Lung (tissue), 11 donors: ENCODE measurements at regions not wholly inside any gene's neighbourhood (a gene's known extent, or its start where the extent isn't known, plus 50 kb on each side); places are given as distances from the start of the nearest gene placed in this dataset.
A peak's percentile ranks its signal among the peaks of the same experiment; 100 is the strongest.

ENCODE experiments used
- ATAC-seq: fragments of 200-7000 bp; cut with Tn5 transposase; one replicate; pipeline ENCODE4 v1.9.1; 2020; ENCODE audit warnings: moderate number of reproducible peaks; ENCODE audit not compliant: insufficient read depth, low FRiP score
- DNase-seq, 3 donors: peaks; one replicate each; pipeline ENCODE4 v3.0.0-alpha.2; 2013 to 2017
- H3K27ac ChIP-seq, 2 donors: one replicate each; pipeline ENCODE4 v1.5.1; 2013; ENCODE audit warnings: mild to moderate bottlenecking in 2 of 2, moderate library complexity in 2 of 2, control low read depth in 1 of 2, inconsistent platforms in 1 of 2, low read depth in 1 of 2, low read length in 1 of 2
- H3K27me3 ChIP-seq, 3 donors: one replicate each; pipeline ENCODE4 v1.5.1; 2013; ENCODE audit warnings: low read length in 2 of 3; ENCODE audit not compliant: control insufficient read depth in 3 of 3, insufficient read depth in 3 of 3
- H3K36me3 ChIP-seq, 4 donors: one replicate each; pipeline ENCODE4 v1.5.1; 2013; ENCODE audit warnings: low read length in 4 of 4, mild to moderate bottlenecking in 1 of 4, moderate library complexity in 1 of 4; ENCODE audit not compliant: control insufficient read depth in 4 of 4, insufficient read depth in 4 of 4
- H3K4me1 ChIP-seq, 5 donors: one replicate each; pipeline ENCODE4 v1.5.1; 2013; ENCODE audit warnings: low read length in 5 of 5, mild to moderate bottlenecking in 2 of 5, moderate library complexity in 1 of 5; ENCODE audit not compliant: control insufficient read depth in 5 of 5, insufficient read depth in 5 of 5
- H3K4me3 ChIP-seq: one replicate; pipeline ENCODE4 v1.5.1; 2013; ENCODE audit warnings: mild to moderate bottlenecking, control low read depth, moderate library complexity
- H3K9ac ChIP-seq, 2 donors: one replicate each; pipeline ENCODE4 v1.5.1; 2013; ENCODE audit warnings: low read length in 2 of 2, control low read depth in 1 of 2; ENCODE audit not compliant: insufficient read depth in 1 of 2
- H3K9me3 ChIP-seq, 4 donors: one replicate each; pipeline ENCODE4 v1.5.1; 2013; ENCODE audit warnings: low read length in 3 of 4, mild to moderate bottlenecking in 1 of 4, moderate library complexity in 1 of 4; ENCODE audit not compliant: control insufficient read depth in 4 of 4, insufficient read depth in 3 of 4
- CTCF ChIP-seq: IDR thresholded peaks from 2 replicates; pipeline ENCODE4 v1.5.1; 2012; ENCODE audit warnings: mild to moderate bottlenecking; ENCODE audit errors: control extremely low read depth, extremely low read depth
- WGBS, 2 donors: extraction: QIAGEN DNeasy Blood & Tissue Kit; methylation state at CpG; one replicate each; pipeline ENCODE4 v1.1.7; 2013; 5-methylcytosine and 5-hydroxymethylcytosine counted together
- donor health status: control.
- donor health status: control.
- donor health status: Bipolar disorder and iron deficiency.
- donor health status: healthy.
- donor health status: DM: yes; HTN: yes; CAD: no.

- Histone ChIP-seq H3K27ac (no peak overlapping the region), H3K4me3 (no peak overlapping the region), H3K9ac (no peak overlapping the region), H3K27me3 (no peaks in the 10 kb centered on the region), H3K9me3 (peaks cover 0 to 3% (median under 1%) of the 10 kb centered on the region in 4 donors), H3K4me1 (no peaks in the 10 kb centered on the region), H3K36me3 (no peaks in the 10 kb centered on the region)
- ATAC-seq = no peak
- DNase-seq = no peak
- WGBS, 2 donors = 66 to 72% methylated on average over 3 of the region's 3 CpGs
- TF ChIP-seq CTCF = no peak
These were observed 75.3 kb upstream of the ACP3 start for GRCh38 chr3:132241776-132242514.

GRCh38 chr3:132242790-132243189 lies 74.4 kb upstream of the ACP3 start:
- Histone ChIP-seq H3K9me3 (peaks cover 0 to 3% (median under 1%) of the 10 kb centered on the region in 4 donors), H3K4me3 (no peak overlapping the region), H3K9ac (no peak overlapping the region), H3K36me3 (no peaks in the 10 kb centered on the region), H3K4me1 (no peaks in the 10 kb centered on the region), H3K27ac (no peak overlapping the region), H3K27me3 (no peaks in the 10 kb centered on the region)
- 23 to 44% methylated on average over 3 of the region's 3 CpGs for WGBS, 2 donors
- ATAC-seq = no peak
- no peak for TF ChIP-seq CTCF
- no peak for DNase-seq

GRCh38 chr3:132245552-132246142 lies 71.6 kb upstream of the ACP3 start:
- Histone ChIP-seq H3K36me3 (no peaks in the 10 kb centered on the region), H3K9ac (no peak overlapping the region), H3K4me3 (no peak overlapping the region), H3K4me1 (no peaks in the 10 kb centered on the region), H3K9me3 (peaks cover 0 to 3% (median 0%) of the 10 kb centered on the region in 4 donors), H3K27ac (no peak overlapping the region), H3K27me3 (no peaks in the 10 kb centered on the region)
- no peak for TF ChIP-seq CTCF
- 34 to 37% methylated on average over 3 of the region's 3 CpGs for WGBS, 2 donors
- DNase-seq (peak in 2 of 3 donors; percentile 21 to 24), ATAC-seq (no peak)
